Smooth muscle cell (in vitro differentiated cells): ENCODE measurements at regions not wholly inside any gene's neighbourhood (a gene's known extent, or its start where the extent isn't known, plus 50 kb on each side); places are given as distances from the start of the nearest gene placed in this dataset.

Source experiments
- DNase-seq: peaks from one replicate; lab custom pipeline; 2025; ENCODE audit not compliant: unreplicated experiment; lab: John Stamatoyannopoulos, UW
- H2AFZ ChIP-seq: fragments of 200-600 bp; sonication (generic); 2 replicates; pipeline ENCODE4 v1.6.0; 2016; ENCODE audit warnings: antibody characterized with exemption, low read depth, mild to moderate bottlenecking
- H3F3A ChIP-seq: fragments of 200-600 bp; sonication (generic); 2 replicates; pipeline ENCODE4 v1.6.0; 2017; ENCODE audit warnings: antibody characterized with exemption, low read depth
- H3K27ac ChIP-seq: fragments of 200-600 bp; sonication (generic); 2 replicates; pipeline ENCODE4 v1.5.1; 2016; ENCODE audit warnings: low read depth, mild to moderate bottlenecking
- H3K27me3 ChIP-seq: fragments of 200-600 bp; sonication (generic); 2 replicates; pipeline ENCODE4 v1.6.1; 2016; ENCODE audit warnings: low read depth, mild to moderate bottlenecking
- H3K36me3 ChIP-seq: fragments of 200-600 bp; sonication (generic); 2 replicates; pipeline ENCODE4 v1.5.1; 2016; ENCODE audit warnings: low read depth
- H3K4me1 ChIP-seq: fragments of 200-600 bp; sonication (generic); 2 replicates; pipeline ENCODE4 v1.5.1; 2016; ENCODE audit warnings: low read depth
- H3K4me2 ChIP-seq: fragments of 200-600 bp; sonication (generic); 2 replicates; pipeline ENCODE4 v1.6.0; 2016; ENCODE audit warnings: mild to moderate bottlenecking
- H3K4me3 ChIP-seq: fragments of 200-600 bp; sonication (generic); 2 replicates; pipeline ENCODE4 v1.5.1; 2016; ENCODE audit warnings: mild to moderate bottlenecking
- H3K79me2 ChIP-seq: fragments of 200-600 bp; sonication (generic); 2 replicates; pipeline ENCODE4 v1.6.0; 2016; ENCODE audit warnings: low read depth, mild to moderate bottlenecking
- H3K9ac ChIP-seq: fragments of 200-600 bp; sonication (generic); 2 replicates; pipeline ENCODE4 v1.6.0; 2016; ENCODE audit warnings: low read depth
- H3K9me3 ChIP-seq: fragments of 200-600 bp; sonication (generic); replicated peaks from 2 replicates; pipeline ENCODE4 v1.5.1; 2016; ENCODE audit warnings: low read depth
- H4K20me1 ChIP-seq: fragments of 200-600 bp; sonication (generic); 2 replicates; pipeline ENCODE4 v1.6.0; 2016; ENCODE audit warnings: low read depth
- WGBS: methylation state at CpG from one replicate; pipeline ENCODE4 v1.1.7; 2016; ENCODE audit warnings: low lambda C conversion rate; 5-methylcytosine and 5-hydroxymethylcytosine counted together
- TF ChIP-seq, protein P1 (sequence below): fragments of 200-600 bp; sonication (generic); IDR thresholded peaks from 2 replicates; pipeline ENCODE4 v1.5.1; 2017; ENCODE audit warnings: borderline replicate concordance, mild to moderate bottlenecking, antibody characterized with exemption; ENCODE audit not compliant: insufficient read depth, poor library complexity, severe bottlenecking

DNA sequence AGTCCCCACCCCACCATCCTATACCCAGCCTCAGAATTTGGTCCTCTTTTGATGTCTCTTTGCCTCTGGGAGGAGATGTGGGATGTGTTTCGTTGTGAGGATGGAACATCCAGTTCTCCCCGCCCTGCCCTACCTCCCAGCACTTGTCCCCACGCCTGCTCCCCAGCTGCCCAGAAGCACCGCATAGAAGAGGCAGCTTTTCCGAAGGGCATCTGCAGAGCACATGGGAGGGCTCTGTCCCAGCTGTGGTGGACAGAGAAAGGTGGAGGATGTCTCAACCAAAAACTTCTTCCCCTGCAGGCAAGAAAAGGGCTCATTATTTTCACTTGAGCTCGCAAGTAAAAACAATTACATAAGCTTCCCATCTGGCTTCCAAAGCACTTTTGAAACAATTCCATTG lies 302.6 kb downstream of the PCNX1 start:
- no peaks in the 10 kb centered on the region for H3K9me3 ChIP-seq
- peaks cover 4% of the 10 kb centered on the region for H3K4me1 ChIP-seq
- TF ChIP-seq, protein P1, sequence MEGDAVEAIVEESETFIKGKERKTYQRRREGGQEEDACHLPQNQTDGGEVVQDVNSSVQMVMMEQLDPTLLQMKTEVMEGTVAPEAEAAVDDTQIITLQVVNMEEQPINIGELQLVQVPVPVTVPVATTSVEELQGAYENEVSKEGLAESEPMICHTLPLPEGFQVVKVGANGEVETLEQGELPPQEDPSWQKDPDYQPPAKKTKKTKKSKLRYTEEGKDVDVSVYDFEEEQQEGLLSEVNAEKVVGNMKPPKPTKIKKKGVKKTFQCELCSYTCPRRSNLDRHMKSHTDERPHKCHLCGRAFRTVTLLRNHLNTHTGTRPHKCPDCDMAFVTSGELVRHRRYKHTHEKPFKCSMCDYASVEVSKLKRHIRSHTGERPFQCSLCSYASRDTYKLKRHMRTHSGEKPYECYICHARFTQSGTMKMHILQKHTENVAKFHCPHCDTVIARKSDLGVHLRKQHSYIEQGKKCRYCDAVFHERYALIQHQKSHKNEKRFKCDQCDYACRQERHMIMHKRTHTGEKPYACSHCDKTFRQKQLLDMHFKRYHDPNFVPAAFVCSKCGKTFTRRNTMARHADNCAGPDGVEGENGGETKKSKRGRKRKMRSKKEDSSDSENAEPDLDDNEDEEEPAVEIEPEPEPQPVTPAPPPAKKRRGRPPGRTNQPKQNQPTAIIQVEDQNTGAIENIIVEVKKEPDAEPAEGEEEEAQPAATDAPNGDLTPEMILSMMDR, result no peak
- H3K4me3 ChIP-seq, result no peak overlapping the region
- H3K36me3 ChIP-seq, result no peaks in the 10 kb centered on the region
- H2AFZ ChIP-seq, result no peak overlapping the region
- no peak overlapping the region for H3K9ac ChIP-seq
- H3K79me2 ChIP-seq, result no peaks in the 10 kb centered on the region
- DNase-seq, result no peak
- no peaks in the 10 kb centered on the region for H3K27me3 ChIP-seq
- WGBS, result 89% methylated on average over 6 of the region's 6 CpGs
- no peaks in the 10 kb centered on the region for H4K20me1 ChIP-seq
- H3K27ac ChIP-seq, result no peak overlapping the region
- no peaks in the 10 kb centered on the region for H3F3A ChIP-seq
- no peak overlapping the region for H3K4me2 ChIP-seq

DNA sequence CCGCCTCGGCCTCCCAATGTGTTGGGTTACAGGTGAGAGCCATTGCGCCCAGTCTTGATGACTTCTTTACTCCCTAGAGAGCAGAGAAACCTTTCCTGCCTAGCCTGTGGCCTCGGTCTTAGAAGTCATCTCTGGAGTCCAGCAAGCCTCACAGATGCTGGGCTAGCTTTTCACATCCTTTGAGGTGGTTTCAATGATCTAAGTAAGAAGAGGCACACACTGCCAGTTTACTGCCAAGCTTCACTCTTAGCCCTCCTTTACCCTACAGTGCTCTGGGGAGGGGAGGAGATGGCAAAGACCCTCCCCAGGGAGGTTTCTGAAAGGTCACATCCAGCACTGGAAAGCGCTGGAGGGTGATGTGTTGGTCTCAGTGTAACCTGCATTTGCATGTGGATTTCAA lies 304.8 kb downstream of the PCNX1 start:
- Histone ChIP-seq H3K79me2 (no peaks in the 10 kb centered on the region), H3K9me3 (no peaks in the 10 kb centered on the region), H3K4me1 (peaks cover 4% of the 10 kb centered on the region), H3K4me3 (no peak overlapping the region), H4K20me1 (no peaks in the 10 kb centered on the region), H3K4me2 (no peak overlapping the region), H2AFZ (no peak overlapping the region), H3K27ac (no peak overlapping the region), H3K27me3 (no peaks in the 10 kb centered on the region), H3K9ac (no peak overlapping the region), H3K36me3 (no peaks in the 10 kb centered on the region), H3F3A (no peaks in the 10 kb centered on the region)
- TF ChIP-seq, protein P1, result no peak
- 98% methylated on average over 5 of the region's 5 CpGs for WGBS
- DNase-seq, result no peak

DNA sequence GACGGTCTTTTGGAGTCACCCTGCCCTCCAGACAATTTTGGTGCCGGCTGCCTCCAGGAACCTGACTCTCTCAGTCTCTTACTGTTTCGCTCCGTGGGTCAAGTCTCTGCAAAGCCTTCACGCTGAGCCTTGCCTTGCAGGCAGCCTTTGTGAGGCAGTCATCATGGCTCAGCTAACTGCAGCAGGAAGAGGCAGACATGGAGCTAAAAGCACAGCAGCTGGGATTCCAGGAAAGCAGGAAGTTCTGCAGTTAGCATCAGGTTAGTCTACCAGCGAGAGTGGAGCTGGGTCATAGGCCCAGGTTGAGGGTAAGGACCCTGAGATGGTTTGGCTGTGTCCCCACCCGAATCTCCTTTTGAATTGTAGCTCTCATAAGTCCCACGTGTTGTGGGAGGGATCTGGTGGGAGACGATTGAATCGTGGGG lies 305.4 kb downstream of the PCNX1 start:
- no peaks in the 10 kb centered on the region for H3F3A ChIP-seq
- no peaks in the 10 kb centered on the region for H3K9me3 ChIP-seq
- TF ChIP-seq, protein P1, result no peak
- H2AFZ ChIP-seq, result no peak overlapping the region
- no peaks in the 10 kb centered on the region for H3K27me3 ChIP-seq
- no peak overlapping the region for H3K4me2 ChIP-seq
- DNase-seq, result no peak
- no peak overlapping the region for H3K9ac ChIP-seq
- no peak overlapping the region for H3K27ac ChIP-seq
- peaks cover 4% of the 10 kb centered on the region for H3K4me1 ChIP-seq
- no peaks in the 10 kb centered on the region for H4K20me1 ChIP-seq
- no peaks in the 10 kb centered on the region for H3K36me3 ChIP-seq
- H3K4me3 ChIP-seq, result no peak overlapping the region
- no peaks in the 10 kb centered on the region for H3K79me2 ChIP-seq
- 76% methylated on average over 10 of the region's 10 CpGs for WGBS

DNA sequence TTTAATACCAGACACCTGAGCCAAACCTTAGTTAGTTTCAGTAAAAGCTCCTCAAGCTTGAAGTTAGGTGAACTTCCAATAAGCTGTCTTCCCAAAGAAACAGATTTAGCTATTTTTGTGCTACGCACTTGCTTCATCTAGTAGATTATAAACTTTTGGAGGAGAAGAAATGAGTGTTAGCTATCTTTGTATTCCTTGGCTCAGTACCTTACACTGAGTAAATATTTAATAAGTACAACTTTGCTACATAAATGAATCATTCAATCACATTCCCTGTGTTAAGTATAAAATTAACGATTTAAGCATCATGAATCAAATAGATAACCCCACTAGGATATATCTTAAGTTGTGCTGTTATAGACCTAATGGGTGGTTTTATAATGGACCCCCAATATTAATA lies 307.0 kb downstream of the PCNX1 start:
- H3K27ac ChIP-seq, result no peak overlapping the region
- no peaks in the 10 kb centered on the region for H3K9me3 ChIP-seq
- no peak overlapping the region for H3K4me2 ChIP-seq
- DNase-seq, result no peak
- H3K27me3 ChIP-seq, result no peaks in the 10 kb centered on the region
- no peak overlapping the region for H3K9ac ChIP-seq
- H3F3A ChIP-seq, result no peaks in the 10 kb centered on the region
- H3K4me1 ChIP-seq, result peaks cover 4% of the 10 kb centered on the region
- H4K20me1 ChIP-seq, result no peaks in the 10 kb centered on the region
- H2AFZ ChIP-seq, result no peak overlapping the region
- H3K4me3 ChIP-seq, result no peak overlapping the region
- H3K36me3 ChIP-seq, result no peaks in the 10 kb centered on the region
- TF ChIP-seq, protein P1, result no peak
- H3K79me2 ChIP-seq, result no peaks in the 10 kb centered on the region
- WGBS, result 98% methylated on average over 2 of the region's 2 CpGs
